NB4 (cell line): ENCODE measurements at regions not wholly inside any gene's neighbourhood (a gene's known extent, or its start where the extent isn't known, plus 50 kb on each side); places are given as distances from the start of the nearest gene placed in this dataset.

Experiments
- DNase-seq: peaks from one replicate; pipeline ENCODE4 v3.0.0; 2010; ENCODE audit warnings: low read depth
- H3K4me3 ChIP-seq: one replicate; pipeline ENCODE4 v1.5.1; 2011; ENCODE audit warnings: mild to moderate bottlenecking, low read depth, low read length, moderate library complexity
- MYC ChIP-seq: IDR thresholded peaks from 2 replicates; pipeline ENCODE4 v1.6.1; 2011; ENCODE audit warnings: low read depth, low read length
- POLR2A ChIP-seq: IDR thresholded peaks from 2 replicates; pipeline ENCODE4 v1.6.1; 2011; ENCODE audit warnings: mild to moderate bottlenecking; ENCODE audit not compliant: insufficient read length; ENCODE audit errors: extremely low read depth
- TF ChIP-seq, protein P1 (sequence below): IDR thresholded peaks from one replicate; pipeline ENCODE4 v1.5.1; 2012; ENCODE audit warnings: low read depth, low read length
- TF ChIP-seq, protein P2 (sequence below): IDR thresholded peaks from 2 replicates; pipeline ENCODE4 v1.6.1; 2011; ENCODE audit warnings: low read depth, low read length

DNA sequence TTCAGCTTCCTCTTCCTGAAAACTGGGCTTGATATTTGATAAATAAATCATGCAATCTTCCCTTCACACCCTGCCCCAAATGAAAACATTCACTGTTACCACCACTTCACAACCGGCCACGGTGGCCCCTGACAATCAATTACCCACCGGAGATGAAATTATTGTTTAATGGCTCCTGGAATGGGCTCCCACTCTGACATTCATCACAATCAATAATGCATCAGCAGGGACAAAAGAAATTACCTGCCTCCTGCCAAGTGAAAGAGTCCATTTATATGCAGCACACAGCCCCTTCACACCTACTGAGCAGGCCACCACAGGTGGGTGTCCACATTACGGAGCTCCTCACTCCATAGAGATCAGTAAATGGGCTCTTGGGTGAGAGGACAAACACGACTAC is 193.5 kb upstream of the SNX19 start:
- no peak for DNase-seq
- no peak overlapping the region for H3K4me3 ChIP-seq
- TF ChIP-seq POLR2A (no peak), MYC (no peak)
- TF ChIP-seq, protein P1, sequence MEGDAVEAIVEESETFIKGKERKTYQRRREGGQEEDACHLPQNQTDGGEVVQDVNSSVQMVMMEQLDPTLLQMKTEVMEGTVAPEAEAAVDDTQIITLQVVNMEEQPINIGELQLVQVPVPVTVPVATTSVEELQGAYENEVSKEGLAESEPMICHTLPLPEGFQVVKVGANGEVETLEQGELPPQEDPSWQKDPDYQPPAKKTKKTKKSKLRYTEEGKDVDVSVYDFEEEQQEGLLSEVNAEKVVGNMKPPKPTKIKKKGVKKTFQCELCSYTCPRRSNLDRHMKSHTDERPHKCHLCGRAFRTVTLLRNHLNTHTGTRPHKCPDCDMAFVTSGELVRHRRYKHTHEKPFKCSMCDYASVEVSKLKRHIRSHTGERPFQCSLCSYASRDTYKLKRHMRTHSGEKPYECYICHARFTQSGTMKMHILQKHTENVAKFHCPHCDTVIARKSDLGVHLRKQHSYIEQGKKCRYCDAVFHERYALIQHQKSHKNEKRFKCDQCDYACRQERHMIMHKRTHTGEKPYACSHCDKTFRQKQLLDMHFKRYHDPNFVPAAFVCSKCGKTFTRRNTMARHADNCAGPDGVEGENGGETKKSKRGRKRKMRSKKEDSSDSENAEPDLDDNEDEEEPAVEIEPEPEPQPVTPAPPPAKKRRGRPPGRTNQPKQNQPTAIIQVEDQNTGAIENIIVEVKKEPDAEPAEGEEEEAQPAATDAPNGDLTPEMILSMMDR = no peak
- TF ChIP-seq, protein P2, sequence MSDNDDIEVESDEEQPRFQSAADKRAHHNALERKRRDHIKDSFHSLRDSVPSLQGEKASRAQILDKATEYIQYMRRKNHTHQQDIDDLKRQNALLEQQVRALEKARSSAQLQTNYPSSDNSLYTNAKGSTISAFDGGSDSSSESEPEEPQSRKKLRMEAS = no peak

DNA sequence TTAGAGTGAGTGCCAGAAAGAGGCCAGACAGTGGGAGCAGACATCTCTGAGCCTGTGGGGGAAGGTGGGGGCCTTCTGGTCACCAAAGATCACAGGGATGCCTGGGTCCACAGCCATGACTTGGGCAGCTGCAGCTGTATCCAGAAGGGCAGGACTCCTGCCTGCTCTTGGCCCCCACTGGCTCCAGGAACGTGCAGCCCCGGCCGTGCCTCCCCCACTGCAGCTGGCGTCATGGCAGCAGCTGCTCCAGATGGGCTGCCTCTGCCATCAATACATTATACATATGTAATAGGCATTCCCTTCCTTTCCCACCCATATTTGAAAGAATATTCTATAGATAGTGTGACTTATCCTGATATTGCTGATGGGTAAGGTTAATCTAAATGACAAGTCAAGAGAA is 195.5 kb upstream of the SNX19 start:
- no peak for DNase-seq
- no peak overlapping the region for H3K4me3 ChIP-seq
- TF ChIP-seq, protein P2 = no peak
- TF ChIP-seq MYC (no peak), POLR2A (no peak)
- TF ChIP-seq, protein P1 = no peak

DNA sequence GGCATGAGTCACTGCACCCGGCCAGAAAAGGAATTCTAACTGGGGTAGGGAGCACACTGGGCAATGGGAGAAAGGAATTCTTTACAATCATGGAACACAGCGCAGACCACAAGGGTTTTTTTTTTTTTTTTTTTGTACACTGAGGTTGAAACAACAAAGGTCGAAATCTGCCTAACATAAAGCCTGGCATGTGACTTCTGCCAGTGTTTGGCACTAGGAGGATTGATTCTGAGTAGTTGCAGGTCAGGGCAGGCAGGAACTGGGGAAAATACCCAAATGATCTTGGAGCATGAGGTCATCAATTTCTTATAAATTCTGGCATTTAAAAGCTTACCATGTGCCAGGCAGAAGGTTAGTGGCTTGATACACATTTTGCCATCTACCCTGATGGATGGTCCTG is 202.0 kb upstream of the SNX19 start:
- no peak for TF ChIP-seq MYC
- TF ChIP-seq, protein P2 = no peak
- TF ChIP-seq, protein P1 = no peak
- TF ChIP-seq POLR2A = no peak
- no peak overlapping the region for H3K4me3 ChIP-seq
- DNase-seq = no peak

DNA sequence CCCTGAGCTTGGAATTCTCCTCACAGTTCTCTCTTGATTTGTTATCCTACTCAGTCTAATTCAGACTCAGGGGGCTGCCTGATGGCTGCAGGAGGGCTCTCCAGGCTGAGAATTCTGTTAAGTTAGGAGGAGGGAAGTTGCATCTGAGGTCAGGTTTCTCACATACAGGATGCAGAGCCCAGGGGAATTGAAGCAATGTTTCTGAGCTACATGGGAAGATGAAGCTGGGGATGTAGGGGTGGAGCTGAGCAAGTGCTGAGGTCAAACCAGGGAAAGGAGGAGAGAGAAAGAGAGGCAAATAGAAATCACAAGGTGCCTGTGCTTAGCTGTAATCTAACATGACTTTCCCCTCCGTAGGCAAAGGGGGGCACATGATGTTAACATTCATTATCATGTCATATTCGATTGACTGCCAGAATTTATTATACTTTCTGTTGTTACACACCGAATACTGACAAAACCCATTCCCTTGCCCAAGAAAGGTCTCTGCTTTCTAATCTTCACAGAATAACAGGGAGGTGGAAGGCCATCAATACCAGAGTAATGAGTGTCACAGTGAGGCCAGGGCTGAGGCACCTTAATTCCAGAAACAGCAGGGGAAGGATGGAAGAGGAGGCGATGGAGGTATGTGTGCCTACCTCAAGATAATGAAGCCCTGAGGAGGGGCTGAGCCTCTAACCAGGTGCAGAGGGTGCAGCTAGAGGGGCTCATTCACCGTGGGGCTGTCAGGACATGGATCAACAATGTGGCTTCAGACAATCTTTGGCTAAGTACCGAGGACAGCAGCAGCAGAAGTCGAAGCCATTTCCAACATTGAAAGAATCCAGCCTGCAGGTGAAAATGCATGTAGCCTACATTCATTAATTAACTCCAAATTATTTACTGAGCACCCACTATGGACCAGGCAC is 205.4 kb upstream of the SNX19 start:
- TF ChIP-seq POLR2A (no peak), MYC (no peak)
- TF ChIP-seq, protein P2 = no peak
- TF ChIP-seq, protein P1 = no peak
- H3K4me3 ChIP-seq = no peak overlapping the region
- no peak for DNase-seq

DNA sequence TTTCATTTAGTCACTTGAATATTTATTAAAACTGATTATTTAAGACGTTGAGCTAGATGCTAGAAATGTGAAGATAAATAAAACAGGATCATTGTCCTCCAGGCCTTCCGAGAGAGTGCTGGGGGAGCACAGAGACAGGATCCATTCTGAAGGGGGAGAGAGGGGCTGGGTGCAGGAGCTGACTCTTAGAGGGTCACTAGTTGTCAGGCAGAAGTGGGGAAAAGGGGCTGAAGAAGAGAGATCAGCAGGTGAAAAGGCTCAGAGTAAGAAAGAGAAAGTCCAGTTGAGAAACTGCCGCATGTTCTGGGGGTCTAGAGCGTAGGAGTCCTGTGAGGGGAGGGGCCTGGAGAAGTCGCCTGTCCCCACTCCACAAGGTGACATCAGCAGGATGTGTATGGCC is 206.2 kb upstream of the SNX19 start:
- DNase-seq = no peak
- no peak overlapping the region for H3K4me3 ChIP-seq
- TF ChIP-seq, protein P2 = no peak
- TF ChIP-seq POLR2A (no peak), MYC (no peak)
- TF ChIP-seq, protein P1 = no peak
